H1 (cell line): ENCODE measurements at regions not wholly inside any gene's neighbourhood (a gene's known extent, or its start where the extent isn't known, plus 50 kb on each side); places are given as distances from the start of the nearest gene placed in this dataset.

ENCODE experiments used
- CTCF ChIP-seq, 3 experiments: IDR thresholded peaks; 1 replicate in 2 of 3; 2 replicates in 1 of 3; pipeline versions ENCODE4 v1.5.1 to v1.6.1; 2011; ENCODE audit warnings: low read length in 3 of 3, mild to moderate bottlenecking in 3 of 3, inconsistent platforms in 2 of 3, low read depth in 1 of 3, moderate library complexity in 1 of 3; ENCODE audit not compliant: insufficient read depth in 1 of 3; ENCODE audit errors: control extremely low read depth in 1 of 3
- KDM5A ChIP-seq: fragments of 200-600 bp; IDR thresholded peaks from 2 replicates; pipeline ENCODE4 v1.7.1; 2012; ENCODE audit warnings: mild to moderate bottlenecking, low read length, inconsistent platforms, mixed read lengths
- NRF1 ChIP-seq: IDR thresholded peaks from 2 replicates; pipeline ENCODE4 v1.6.1; 2011; ENCODE audit warnings: mild to moderate bottlenecking, low read depth, low read length, improper control_type of control experiment
- POLR2A ChIP-seq, 2 experiments: IDR thresholded peaks; 1 replicate in 1 of 2; 2 replicates in 1 of 2; pipeline ENCODE4 v1.6.1; 2011; ENCODE audit warnings: low read depth in 2 of 2, low read length in 2 of 2, mild to moderate bottlenecking in 2 of 2; ENCODE audit errors: control extremely low read depth in 1 of 2
- POLR2AphosphoS5 ChIP-seq: IDR thresholded peaks from 2 replicates; pipeline ENCODE4 v1.6.1; 2011; ENCODE audit warnings: low read depth, low read length
- SIN3A ChIP-seq, 2 experiments: IDR thresholded peaks in 1 of 2; conservative IDR thresholded peaks in 1 of 2; 2 replicates each; pipeline ENCODE4 v1.6.1; 2011 to 2012; ENCODE audit warnings: low read length in 2 of 2, improper control_type of control experiment in 1 of 2, low read depth in 1 of 2, mild to moderate bottlenecking in 1 of 2
- TAF1 ChIP-seq: IDR thresholded peaks from 2 replicates; pipeline ENCODE4 v1.6.1; 2011; ENCODE audit warnings: mild to moderate bottlenecking, low read depth, low read length
- TEAD4 ChIP-seq: IDR thresholded peaks from 2 replicates; pipeline ENCODE4 v1.6.1; 2012; ENCODE audit warnings: low read depth, low read length, inconsistent platforms, mixed read lengths
- USF2 ChIP-seq: IDR thresholded peaks from 2 replicates; pipeline ENCODE4 v1.6.1; 2011; ENCODE audit warnings: low read length, improper control_type of control experiment

GRCh38 chr16:58904291-58904690, 170.2 kb upstream of the GOT2 start:
- TF ChIP-seq CTCF (IDR thresholded peaks at IDR 0.05; ENCODE audit: control extremely low read depth in 1 of 3, insufficient read depth in 1 of 3, low read depth in 1 of 3, low read length in 3 of 3) (no peak), POLR2A (IDR thresholded peaks at IDR 0.05; ENCODE audit: control extremely low read depth in 1 of 2, low read depth in 2 of 2, low read length in 2 of 2) (no peak), USF2 (no peak), TAF1 (no peak), NRF1 (no peak), KDM5A (no peak), SIN3A (conservative IDR thresholded peaks at IDR 0.05 in 1 of 2, IDR thresholded peaks at IDR 0.05 in 1 of 2; ENCODE audit: low read depth in 1 of 2, low read length in 2 of 2) (no peak), POLR2AphosphoS5 (no peak), TEAD4 (no peak)
